Stomach (tissue), 4 donors: ENCODE measurements at regions not wholly inside any gene's neighbourhood (a gene's known extent, or its start where the extent isn't known, plus 50 kb on each side); places are given as distances from the start of the nearest gene placed in this dataset.

ENCODE experiments used
- POLR2A ChIP-seq, 4 donors: fragments of 450-650 bp; IDR thresholded peaks; one replicate each; pipeline ENCODE4 v1.6.1; 2016; ENCODE audit warnings: antibody characterized with exemption in 4 of 4, control low read depth in 2 of 4, mild to moderate bottlenecking in 1 of 4, moderate library complexity in 1 of 4
- POLR2AphosphoS5 ChIP-seq, 3 donors: sonication (generic); formaldehyde crosslinking; IDR thresholded peaks; one replicate each; pipeline ENCODE4 v1.6.1; 2016; ENCODE audit warnings: antibody characterized with exemption in 3 of 3
- TF ChIP-seq, protein P1 (sequence below), 7 experiments: fragments of 450-650 bp in 4 of 7; fragments of 200-600 bp in 3 of 7; sonication (generic) in 3 of 7; IDR thresholded peaks; one replicate each; pipeline ENCODE4 v1.5.1; 2016 to 2019; ENCODE audit warnings: antibody characterized with exemption in 7 of 7, control low read depth in 2 of 7, mild to moderate bottlenecking in 1 of 7

DNA sequence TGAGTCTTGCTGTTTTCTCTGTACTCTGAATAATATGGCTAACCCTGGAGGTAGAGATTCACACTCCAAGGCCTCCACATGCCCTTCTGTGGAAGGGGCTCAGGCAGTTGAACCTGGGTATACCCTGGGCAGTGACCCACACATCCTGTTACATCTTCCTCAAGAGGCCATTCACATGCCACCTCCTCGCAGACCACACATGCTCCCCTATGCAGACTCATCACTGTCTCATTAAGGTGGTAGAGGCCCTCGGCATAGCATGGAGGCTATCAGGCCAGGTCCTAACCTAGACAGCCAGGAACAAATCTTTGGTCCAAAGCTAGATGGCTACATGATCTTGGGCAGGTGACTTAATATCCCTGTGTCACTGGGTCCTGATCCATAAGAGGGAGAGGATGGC lies 363.9 kb upstream of the ZNF507 start:
- TF ChIP-seq, protein P1, sequence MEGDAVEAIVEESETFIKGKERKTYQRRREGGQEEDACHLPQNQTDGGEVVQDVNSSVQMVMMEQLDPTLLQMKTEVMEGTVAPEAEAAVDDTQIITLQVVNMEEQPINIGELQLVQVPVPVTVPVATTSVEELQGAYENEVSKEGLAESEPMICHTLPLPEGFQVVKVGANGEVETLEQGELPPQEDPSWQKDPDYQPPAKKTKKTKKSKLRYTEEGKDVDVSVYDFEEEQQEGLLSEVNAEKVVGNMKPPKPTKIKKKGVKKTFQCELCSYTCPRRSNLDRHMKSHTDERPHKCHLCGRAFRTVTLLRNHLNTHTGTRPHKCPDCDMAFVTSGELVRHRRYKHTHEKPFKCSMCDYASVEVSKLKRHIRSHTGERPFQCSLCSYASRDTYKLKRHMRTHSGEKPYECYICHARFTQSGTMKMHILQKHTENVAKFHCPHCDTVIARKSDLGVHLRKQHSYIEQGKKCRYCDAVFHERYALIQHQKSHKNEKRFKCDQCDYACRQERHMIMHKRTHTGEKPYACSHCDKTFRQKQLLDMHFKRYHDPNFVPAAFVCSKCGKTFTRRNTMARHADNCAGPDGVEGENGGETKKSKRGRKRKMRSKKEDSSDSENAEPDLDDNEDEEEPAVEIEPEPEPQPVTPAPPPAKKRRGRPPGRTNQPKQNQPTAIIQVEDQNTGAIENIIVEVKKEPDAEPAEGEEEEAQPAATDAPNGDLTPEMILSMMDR (IDR thresholded peaks at IDR 0.05): no peak
- TF ChIP-seq POLR2AphosphoS5 (IDR thresholded peaks at IDR 0.05) (no peak), POLR2A (IDR thresholded peaks at IDR 0.05) (no peak)
